H1 (cell line): ENCODE measurements at regions not wholly inside any gene's neighbourhood (a gene's known extent, or its start where the extent isn't known, plus 50 kb on each side); places are given as distances from the start of the nearest gene placed in this dataset.

ENCODE experiments used
- CTCF ChIA-PET: fragments of 300-600 bp; sonication (Branson Sonifier 250); formaldehyde crosslinking; loops from one replicate; lab custom pipeline; 2021; ENCODE audit not compliant: partially characterized antibody; lab: Charles Lee
- POLR2A ChIA-PET: fragments of 300-600 bp; sonication (Branson Sonifier 250); formaldehyde crosslinking; loops from one replicate; lab custom pipeline; 2021; ENCODE audit warnings: inconsistent platforms; ENCODE audit not compliant: partially characterized antibody; lab: Charles Lee
- DNase-seq, 2 experiments: peaks; one replicate each; pipeline versions ENCODE4 v3.0.0 to v3.0.0-alpha.2; 2010 to 2022; ENCODE audit warnings: low spot score in 2 of 2, low read depth in 1 of 2, mixed read lengths in 1 of 2
- FAIRE-seq: peaks from 2 replicates; lab custom pipeline; 2011; peaks lifted over from hg19 to GRCh38; lab: Jason Lieb, UNC
- H2AFZ ChIP-seq: 2 replicates; pipeline ENCODE4 v1.8.1; 2012; ENCODE audit warnings: low read length, inconsistent platforms
- H2AK5ac ChIP-seq: 2 replicates; pipeline ENCODE4 v1.6.1; 2013; ENCODE audit warnings: low read depth, low read length
- H2BK120ac ChIP-seq: replicated peaks from 2 replicates; pipeline ENCODE3; 2013; ENCODE audit warnings: low read depth, low read length, inconsistent platforms
- H2BK12ac ChIP-seq: 2 replicates; pipeline ENCODE4 v1.6.1; 2013; ENCODE audit warnings: low read depth, low read length
- H2BK15ac ChIP-seq: 2 replicates; pipeline ENCODE4 v1.6.1; 2013; ENCODE audit warnings: low read length
- H2BK20ac ChIP-seq: 2 replicates; pipeline ENCODE4 v1.6.1; 2013; ENCODE audit warnings: low read length
- H2BK5ac ChIP-seq: 2 replicates; pipeline ENCODE4 v1.6.1; 2013; ENCODE audit warnings: low read depth, low read length
- H3K14ac ChIP-seq: 2 replicates; pipeline ENCODE4 v1.6.1; 2013; ENCODE audit warnings: inconsistent platforms; ENCODE audit not compliant: insufficient read length
- H3K18ac ChIP-seq: 2 replicates; pipeline ENCODE4 v1.6.1; 2013; ENCODE audit warnings: low read length; ENCODE audit errors: extremely low read depth
- H3K23ac ChIP-seq: 2 replicates; pipeline ENCODE4 v1.6.1; 2013; ENCODE audit warnings: inconsistent platforms; ENCODE audit not compliant: insufficient read length
- H3K23me2 ChIP-seq: 2 replicates; pipeline ENCODE4 v1.6.1; 2013; ENCODE audit warnings: low read depth, low read length
- H3K27ac ChIP-seq: 2 replicates; pipeline ENCODE4 v1.6.1; 2011; ENCODE audit warnings: low read depth, low read length, inconsistent platforms
- H3K27me3 ChIP-seq, 4 experiments: replicated peaks in 1 of 4; 1 replicate in 1 of 4; 2 replicates in 3 of 4; pipeline versions ENCODE4 v1.6.1 to v1.8.1; 2011 to 2013; ENCODE audit warnings: low read length in 3 of 4, mild to moderate bottlenecking in 3 of 4, inconsistent platforms in 2 of 4, mixed read lengths in 2 of 4, moderate library complexity in 1 of 4; ENCODE audit not compliant: control insufficient read depth in 3 of 4, insufficient read depth in 3 of 4; ENCODE audit errors: extremely low read depth in 1 of 4
- H3K36me3 ChIP-seq, 4 experiments: 2 replicates each; pipeline versions ENCODE4 v1.6.1 to v1.8.1; 2011 to 2013; ENCODE audit warnings: mild to moderate bottlenecking in 4 of 4, low read length in 3 of 4, moderate library complexity in 2 of 4, control low read depth in 1 of 4, inconsistent platforms in 1 of 4; ENCODE audit not compliant: insufficient read depth in 4 of 4, control insufficient read depth in 2 of 4
- H3K4ac ChIP-seq: replicated peaks from 2 replicates; pipeline ENCODE3; 2013; ENCODE audit warnings: low read length, low read depth, mixed read lengths, inconsistent platforms; ENCODE audit not compliant: insufficient read length
- H3K4me1 ChIP-seq, 4 experiments: replicated peaks in 1 of 4; 1 replicate in 1 of 4; 2 replicates in 3 of 4; pipeline versions ENCODE4 v1.6.1 to v1.8.1; 2011 to 2013; ENCODE audit warnings: low read length in 3 of 4, inconsistent platforms in 2 of 4, mixed read lengths in 1 of 4; ENCODE audit not compliant: insufficient read depth in 4 of 4, control insufficient read depth in 3 of 4
- H3K4me2 ChIP-seq, 2 experiments: 2 replicates each; pipeline versions ENCODE4 v1.6.1 to v1.8.1; 2011 to 2013; ENCODE audit warnings: low read depth in 2 of 2, low read length in 2 of 2, control low read depth in 1 of 2, inconsistent platforms in 1 of 2, mild to moderate bottlenecking in 1 of 2; ENCODE audit not compliant: insufficient read depth in 1 of 2
- H3K4me3 ChIP-seq, 4 experiments: fragments of 200-600, 300-600 bp in 1 of 4; sonication (generic), shearing (Covaris generic), sonication (Bioruptor Twin) in 1 of 4; 2 replicates each; pipeline versions ENCODE4 v1.5.1 to v1.8.1; 2011 to 2016; ENCODE audit warnings: low read length in 4 of 4, low read depth in 3 of 4, control low read depth in 2 of 4, inconsistent platforms in 2 of 4, mild to moderate bottlenecking in 2 of 4, mixed read lengths in 1 of 4, moderate library complexity in 1 of 4; ENCODE audit not compliant: insufficient read depth in 2 of 4; ENCODE audit errors: extremely low read depth in 1 of 4
- H3K56ac ChIP-seq: replicated peaks from 2 replicates; pipeline ENCODE3; 2013; ENCODE audit warnings: low read depth, mild to moderate bottlenecking, mixed read lengths, low read length, inconsistent platforms; ENCODE audit not compliant: insufficient read length
- H3K79me1 ChIP-seq: 2 replicates; pipeline ENCODE4 v1.6.1; 2013; ENCODE audit warnings: low read depth, low read length, control low read depth
- H3K79me2 ChIP-seq, 2 experiments: 2 replicates each; pipeline versions ENCODE4 v1.6.1 to v1.8.1; 2012 to 2013; ENCODE audit warnings: low read length in 2 of 2, mild to moderate bottlenecking in 2 of 2, inconsistent platforms in 1 of 2; ENCODE audit not compliant: insufficient read depth in 2 of 2, control insufficient read depth in 1 of 2
- H3K9ac ChIP-seq, 4 experiments: replicated peaks in 1 of 4; 1 replicate in 1 of 4; 2 replicates in 3 of 4; pipeline versions ENCODE4 v1.6.1 to v1.8.1; 2011 to 2013; ENCODE audit warnings: low read depth in 3 of 4, low read length in 3 of 4, control low read depth in 2 of 4, mild to moderate bottlenecking in 2 of 4, moderate library complexity in 2 of 4, inconsistent platforms in 1 of 4; ENCODE audit errors: extremely low read depth in 1 of 4
- H3K9me3 ChIP-seq, 2 experiments: 2 replicates each; pipeline versions ENCODE4 v1.6.1 to v1.8.1; 2012 to 2013; ENCODE audit warnings: mild to moderate bottlenecking in 2 of 2, moderate library complexity in 2 of 2, control low read depth in 1 of 2, inconsistent platforms in 1 of 2, low read depth in 1 of 2, low read length in 1 of 2, mixed read lengths in 1 of 2; ENCODE audit not compliant: insufficient read depth in 2 of 2
- H4K20me1 ChIP-seq, 2 experiments: replicated peaks in 1 of 2; 2 replicates each; pipeline versions ENCODE3 to v1.8.1; 2011 to 2013; ENCODE audit warnings: inconsistent platforms in 2 of 2, low read length in 2 of 2, mild to moderate bottlenecking in 1 of 2; ENCODE audit not compliant: insufficient read depth in 2 of 2, control insufficient read depth in 1 of 2
- H4K5ac ChIP-seq: 2 replicates; pipeline ENCODE4 v1.6.1; 2013; ENCODE audit warnings: low read length, low read depth, mixed read lengths, inconsistent platforms; ENCODE audit not compliant: insufficient read length
- H4K8ac ChIP-seq: 2 replicates; pipeline ENCODE4 v1.8.0; 2013; ENCODE audit warnings: mild to moderate bottlenecking, moderate library complexity, low read length, inconsistent platforms; ENCODE audit not compliant: insufficient read depth; ENCODE audit errors: extremely low read depth
- H4K91ac ChIP-seq: replicated peaks from 2 replicates; pipeline ENCODE3; 2013; ENCODE audit warnings: low read length, mixed read lengths, inconsistent platforms; ENCODE audit not compliant: insufficient read length
- BACH1 ChIP-seq: IDR thresholded peaks from 2 replicates; pipeline ENCODE4 v1.6.1; 2012; ENCODE audit warnings: low read length, improper control_type of control experiment
- CTCF ChIP-seq, 3 experiments: IDR thresholded peaks; 1 replicate in 2 of 3; 2 replicates in 1 of 3; pipeline versions ENCODE4 v1.5.1 to v1.6.1; 2011; ENCODE audit warnings: low read length in 3 of 3, mild to moderate bottlenecking in 3 of 3, inconsistent platforms in 2 of 3, low read depth in 1 of 3, moderate library complexity in 1 of 3; ENCODE audit not compliant: insufficient read depth in 1 of 3; ENCODE audit errors: control extremely low read depth in 1 of 3
- KDM5A ChIP-seq: fragments of 200-600 bp; IDR thresholded peaks from 2 replicates; pipeline ENCODE4 v1.7.1; 2012; ENCODE audit warnings: mild to moderate bottlenecking, low read length, inconsistent platforms, mixed read lengths
- MAFK ChIP-seq: IDR thresholded peaks from 2 replicates; pipeline ENCODE4 v1.6.1; 2012; ENCODE audit warnings: low read depth, mild to moderate bottlenecking, improper control_type of control experiment, low read length
- RFX5 ChIP-seq: IDR thresholded peaks from 2 replicates; pipeline ENCODE4 v1.6.1; 2011; ENCODE audit warnings: low read depth, low read length, improper control_type of control experiment, borderline replicate concordance
- SIRT6 ChIP-seq: IDR thresholded peaks from one replicate; pipeline ENCODE4 v1.7.1; 2012; ENCODE audit warnings: low read length, inconsistent platforms
- TAF7 ChIP-seq: optimal IDR thresholded peaks from 2 replicates; pipeline ENCODE3; 2011; ENCODE audit warnings: low read depth, mild to moderate bottlenecking, inconsistent platforms, low read length, moderate library complexity, borderline replicate concordance
- WGBS, 2 experiments: shearing (Covaris generic) in 1 of 2; methylation state at CpG; one replicate each; pipeline versions ENCODE4 v1.1.6 to v1.1.7; 2013 to 2015; ENCODE audit warnings: low lambda C conversion rate in 2 of 2, mixed read lengths in 2 of 2, inconsistent platforms in 1 of 2, low coverage in 1 of 2, missing lambda C conversion rate in 1 of 2; ENCODE audit not compliant: insufficient replicate concordance in 2 of 2, insufficient coverage in 1 of 2, insufficient read length in 1 of 2; ENCODE audit errors: extremely low coverage in 1 of 2, missing lambda C conversion rate in 1 of 2; 5-methylcytosine and 5-hydroxymethylcytosine counted together

DNA sequence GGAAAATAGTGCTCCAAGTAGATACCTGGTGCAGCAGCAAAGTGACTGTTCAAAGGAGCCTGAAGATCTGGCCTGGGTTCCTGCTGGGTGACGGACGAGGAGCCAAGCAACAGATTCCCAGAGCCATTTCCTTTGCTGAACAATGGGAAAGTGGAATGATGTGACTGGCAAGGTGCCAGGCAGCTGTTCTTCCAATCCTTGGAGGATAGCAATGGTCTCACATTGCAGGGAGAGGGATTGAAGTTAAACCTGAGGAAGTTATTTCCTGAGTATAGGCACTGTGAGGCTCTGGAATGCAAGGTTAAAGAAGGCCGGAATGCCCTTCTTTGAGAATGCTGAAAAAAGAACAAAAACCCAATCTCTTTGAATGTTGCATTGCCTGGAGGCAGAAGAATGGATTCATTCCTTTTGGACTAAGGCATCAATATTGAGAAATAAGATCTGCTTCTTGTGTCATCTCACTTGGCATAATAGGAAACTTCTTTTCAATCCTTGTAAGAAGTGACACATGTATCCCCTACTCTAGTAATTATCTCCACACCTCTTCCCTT is 223.8 kb downstream of the BLID start:
- no peak overlapping the region for H3K4me3 ChIP-seq
- H3K23me2 ChIP-seq: no peaks in the 10 kb centered on the region
- no peak overlapping the region for H4K8ac ChIP-seq
- no peak overlapping the region for H2BK20ac ChIP-seq
- H3K79me2 ChIP-seq: no peaks in the 10 kb centered on the region
- H3K36me3 ChIP-seq: no peaks in the 10 kb centered on the region
- no peak overlapping the region for H2BK15ac ChIP-seq
- no peak overlapping the region for H3K4me2 ChIP-seq
- FAIRE-seq (peak; percentile 45), DNase-seq (peak in 1 of 2 experiments; percentile 27)
- 75% methylated on average over 3 of the region's 3 CpGs; no CpG with 5 or more reads in 1 of the 2 experiments for WGBS, 2 experiments
- no peaks in the 10 kb centered on the region for H4K20me1 ChIP-seq
- no peaks in the 10 kb centered on the region for H3K79me1 ChIP-seq
- H4K5ac ChIP-seq: no peak overlapping the region
- POLR2A ChIA-PET: interaction anchor here (0.6 to 0.9 kb wide), 2 partner anchors 28 to 50 kb away, joined by 4 read pairs; no protein-coding TSS in a partner anchor
- no peak overlapping the region; the same call in 1 of the 2 replicates for H2AFZ ChIP-seq
- no peak overlapping the region for H4K91ac ChIP-seq
- no peak overlapping the region for H3K56ac ChIP-seq
- no peaks in the 10 kb centered on the region for H3K27me3 ChIP-seq
- H3K27ac ChIP-seq: no peak overlapping the region
- H2BK12ac ChIP-seq: no peak overlapping the region; the same call in 1 of the 2 replicates
- no peaks in the 10 kb centered on the region for H3K9me3 ChIP-seq
- no peak overlapping the region for H3K23ac ChIP-seq
- CTCF ChIA-PET: no interaction called here
- H3K4me1 ChIP-seq: peaks cover 0 to 4% (median 2%) of the 10 kb centered on the region in 4 experiments; a peak in 2 of 7 replicates
- no peak overlapping the region for H3K9ac ChIP-seq
- H3K14ac ChIP-seq: no peak overlapping the region
- H3K4ac ChIP-seq: no peak overlapping the region
- no peak overlapping the region for H2BK120ac ChIP-seq
- TF ChIP-seq CTCF (IDR thresholded peaks at IDR 0.05; ENCODE audit: control extremely low read depth in 1 of 3, insufficient read depth in 1 of 3, low read depth in 1 of 3, low read length in 3 of 3): no peak
- no peak for TF ChIP-seq KDM5A
- TF ChIP-seq TAF7: no peak
- no peak for TF ChIP-seq BACH1
- no peak for TF ChIP-seq RFX5
- TF ChIP-seq SIRT6: no peak
- TF ChIP-seq MAFK: no peak
- no peak overlapping the region for H2AK5ac ChIP-seq
- no peak overlapping the region; the same call in 1 of the 2 replicates for H2BK5ac ChIP-seq
- H3K18ac ChIP-seq: no peak overlapping the region
